Thyroid gland (tissue), 4 donors: ENCODE measurements at regions not wholly inside any gene's neighbourhood (a gene's known extent, or its start where the extent isn't known, plus 50 kb on each side); places are given as distances from the start of the nearest gene placed in this dataset.

Source experiments
- DNase-seq, 2 donors: peaks; one replicate each; pipeline ENCODE4 v3.0.0-alpha.2; 2019
- H3K27ac ChIP-seq, 3 donors: fragments of 200-600 bp; sonication (generic); 1 replicate in 2 of 3; 2 replicates in 1 of 3; pipeline ENCODE4 v1.5.1; 2016 to 2019; ENCODE audit warnings: mild to moderate bottlenecking in 1 of 3, moderate library complexity in 1 of 3
- H3K27me3 ChIP-seq: fragments of 200-600 bp; sonication (generic); one replicate; pipeline ENCODE4 v1.5.1; 2019
- H3K36me3 ChIP-seq, 2 donors: fragments of 200-600 bp; sonication (generic); one replicate each; pipeline ENCODE4 v1.5.1; 2016 to 2019
- H3K4me1 ChIP-seq, 2 donors: fragments of 200-600 bp; sonication (generic); one replicate each; pipeline ENCODE4 v1.5.1; 2017 to 2019
- H3K4me3 ChIP-seq, 3 donors: fragments of 200-600 bp; sonication (generic); replicated peaks in 1 of 3; 1 replicate in 2 of 3; 2 replicates in 1 of 3; pipeline ENCODE4 v1.5.1; 2016; ENCODE audit warnings: mild to moderate bottlenecking in 1 of 3
- H3K9me3 ChIP-seq: fragments of 200-600 bp; sonication (generic); one replicate; pipeline ENCODE4 v1.5.1; 2017
- POLR2A ChIP-seq, 2 donors: fragments of 450-650 bp; IDR thresholded peaks; one replicate each; pipeline ENCODE4 v1.6.1; 2017; ENCODE audit warnings: antibody characterized with exemption in 2 of 2, mild to moderate bottlenecking in 2 of 2, moderate library complexity in 1 of 2
- WGBS, 2 donors: methylation state at CpG; one replicate each; pipeline ENCODE4 v1.1.5; 2017; 5-methylcytosine and 5-hydroxymethylcytosine counted together
- intact Hi-C: fragments of 100-400 bp; cut with DNase I; formaldehyde crosslinking; loops from one replicate; pipeline ENCODE4 v1.15.1; 2023
- TF ChIP-seq, protein P1 (sequence below), 6 experiments: fragments of 200-600 bp in 3 of 6; fragments of 450-650 bp in 3 of 6; sonication (generic) in 3 of 6; IDR thresholded peaks; one replicate each; pipeline ENCODE4 v1.5.1; 2016 to 2019; ENCODE audit warnings: antibody characterized with exemption in 6 of 6, mild to moderate bottlenecking in 2 of 6, inconsistent platforms in 1 of 6, moderate library complexity in 1 of 6

DNA sequence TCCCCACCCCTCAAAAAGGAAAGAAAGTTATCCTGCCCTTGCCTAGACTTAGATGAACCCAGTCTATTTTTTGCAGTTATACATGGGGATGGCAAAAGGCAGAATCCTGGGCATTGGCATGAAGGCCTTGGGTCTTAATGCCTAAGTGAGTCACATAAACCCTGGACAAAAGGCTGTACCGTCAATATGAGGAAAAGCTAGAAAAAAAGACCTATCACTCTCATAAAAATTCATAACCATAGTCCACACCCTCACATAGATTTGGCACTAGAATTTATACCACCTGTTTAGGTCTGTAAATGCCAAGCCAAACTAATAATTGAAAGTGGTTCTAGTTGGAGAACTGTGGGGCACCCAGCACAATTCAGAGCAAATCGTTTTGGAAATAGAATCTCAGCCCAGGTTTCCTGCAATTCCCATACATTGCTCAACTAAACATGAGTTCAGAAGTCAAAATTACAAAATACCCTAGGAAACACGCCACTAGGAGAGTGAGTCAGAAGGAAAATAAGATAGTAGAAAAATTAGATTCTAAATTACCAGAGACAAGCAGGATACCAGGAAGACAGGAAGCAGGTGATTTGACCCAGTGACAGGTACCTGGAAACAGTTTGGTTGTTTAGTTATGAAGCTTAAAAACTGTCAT lies 70.4 kb upstream of the FUCA2 start:
- WGBS, 2 donors, result 81 to 88% methylated on average over 3 of the region's 3 CpGs
- H3K27me3 ChIP-seq, result no peaks in the 10 kb centered on the region
- no peak overlapping the region for H3K27ac ChIP-seq
- no peak overlapping the region for H3K4me3 ChIP-seq
- TF ChIP-seq, protein P1, sequence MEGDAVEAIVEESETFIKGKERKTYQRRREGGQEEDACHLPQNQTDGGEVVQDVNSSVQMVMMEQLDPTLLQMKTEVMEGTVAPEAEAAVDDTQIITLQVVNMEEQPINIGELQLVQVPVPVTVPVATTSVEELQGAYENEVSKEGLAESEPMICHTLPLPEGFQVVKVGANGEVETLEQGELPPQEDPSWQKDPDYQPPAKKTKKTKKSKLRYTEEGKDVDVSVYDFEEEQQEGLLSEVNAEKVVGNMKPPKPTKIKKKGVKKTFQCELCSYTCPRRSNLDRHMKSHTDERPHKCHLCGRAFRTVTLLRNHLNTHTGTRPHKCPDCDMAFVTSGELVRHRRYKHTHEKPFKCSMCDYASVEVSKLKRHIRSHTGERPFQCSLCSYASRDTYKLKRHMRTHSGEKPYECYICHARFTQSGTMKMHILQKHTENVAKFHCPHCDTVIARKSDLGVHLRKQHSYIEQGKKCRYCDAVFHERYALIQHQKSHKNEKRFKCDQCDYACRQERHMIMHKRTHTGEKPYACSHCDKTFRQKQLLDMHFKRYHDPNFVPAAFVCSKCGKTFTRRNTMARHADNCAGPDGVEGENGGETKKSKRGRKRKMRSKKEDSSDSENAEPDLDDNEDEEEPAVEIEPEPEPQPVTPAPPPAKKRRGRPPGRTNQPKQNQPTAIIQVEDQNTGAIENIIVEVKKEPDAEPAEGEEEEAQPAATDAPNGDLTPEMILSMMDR (IDR thresholded peaks at IDR 0.05), result no peak
- TF ChIP-seq POLR2A (IDR thresholded peaks at IDR 0.05), result no peak
- no peak for DNase-seq
- no peaks in the 10 kb centered on the region for H3K9me3 ChIP-seq
- intact Hi-C loops, result loop anchor here (10.0 kb wide), 1 partner anchor 263 kb away; the partner anchor contains the start of gene LTV1
- H3K36me3 ChIP-seq, result no peaks in the 10 kb centered on the region
- H3K4me1 ChIP-seq, result no peaks in the 10 kb centered on the region

DNA sequence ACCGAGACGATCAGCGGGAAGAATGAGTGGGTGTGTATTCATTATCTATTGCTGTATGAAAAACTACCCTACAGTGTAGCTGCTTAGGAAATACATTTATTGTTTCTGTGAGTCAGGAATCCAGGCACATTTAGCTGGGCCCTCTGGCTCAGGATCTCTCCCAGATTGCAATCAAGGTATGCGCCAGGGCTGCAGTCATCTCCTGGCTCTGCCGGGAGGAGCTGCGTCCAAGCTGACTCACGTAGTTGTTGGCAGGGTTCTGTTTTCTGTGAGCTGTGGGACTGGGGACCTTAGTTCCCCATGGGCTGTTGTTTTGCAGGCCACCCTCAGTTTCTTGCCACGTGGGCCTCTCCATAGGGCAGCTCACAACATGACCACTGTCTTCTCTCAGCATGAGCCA lies 68.2 kb upstream of the FUCA2 start:
- no peak for DNase-seq
- Histone ChIP-seq H3K36me3 (no peaks in the 10 kb centered on the region), H3K9me3 (no peaks in the 10 kb centered on the region), H3K27ac (no peak overlapping the region), H3K4me3 (no peak overlapping the region), H3K27me3 (no peaks in the 10 kb centered on the region), H3K4me1 (no peaks in the 10 kb centered on the region)
- TF ChIP-seq, protein P1 (IDR thresholded peaks at IDR 0.05), result no peak
- TF ChIP-seq POLR2A (IDR thresholded peaks at IDR 0.05), result no peak
- intact Hi-C loops, result loop anchor here (10.0 kb wide), 1 partner anchor 265 kb away; the partner anchor contains the start of gene LTV1
- 73 to 94% methylated on average over 8 of the region's 8 CpGs for WGBS, 2 donors

DNA sequence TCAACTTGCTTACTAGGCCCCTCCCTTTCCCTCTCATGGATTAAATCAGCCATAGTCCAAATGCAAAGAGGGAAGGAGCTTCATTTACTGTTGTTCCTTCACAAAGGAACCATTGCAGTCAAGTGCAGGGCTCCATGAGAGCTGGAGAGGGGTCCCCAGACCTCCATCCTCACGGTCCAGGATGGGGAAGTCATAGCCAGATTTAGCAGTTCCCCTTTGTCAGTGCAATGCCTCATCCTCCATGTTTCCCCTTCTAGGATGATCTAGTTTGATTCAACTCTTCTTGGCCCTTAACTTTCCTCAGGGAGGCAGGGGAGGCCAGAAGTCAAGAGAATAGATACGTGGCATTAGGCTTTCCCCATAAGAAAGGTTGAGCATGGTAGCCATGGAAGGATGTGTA lies 66.5 kb upstream of the FUCA2 start:
- intact Hi-C loops, result no loop called here
- DNase-seq, result no peak
- Histone ChIP-seq H3K36me3 (no peaks in the 10 kb centered on the region), H3K9me3 (no peaks in the 10 kb centered on the region), H3K4me3 (no peak overlapping the region), H3K27me3 (no peaks in the 10 kb centered on the region), H3K27ac (no peak overlapping the region), H3K4me1 (no peaks in the 10 kb centered on the region)
- 72 to 83% methylated on average over 2 of the region's 2 CpGs for WGBS, 2 donors
- TF ChIP-seq, protein P1 (IDR thresholded peaks at IDR 0.05), result no peak
- TF ChIP-seq POLR2A (IDR thresholded peaks at IDR 0.05), result no peak

DNA sequence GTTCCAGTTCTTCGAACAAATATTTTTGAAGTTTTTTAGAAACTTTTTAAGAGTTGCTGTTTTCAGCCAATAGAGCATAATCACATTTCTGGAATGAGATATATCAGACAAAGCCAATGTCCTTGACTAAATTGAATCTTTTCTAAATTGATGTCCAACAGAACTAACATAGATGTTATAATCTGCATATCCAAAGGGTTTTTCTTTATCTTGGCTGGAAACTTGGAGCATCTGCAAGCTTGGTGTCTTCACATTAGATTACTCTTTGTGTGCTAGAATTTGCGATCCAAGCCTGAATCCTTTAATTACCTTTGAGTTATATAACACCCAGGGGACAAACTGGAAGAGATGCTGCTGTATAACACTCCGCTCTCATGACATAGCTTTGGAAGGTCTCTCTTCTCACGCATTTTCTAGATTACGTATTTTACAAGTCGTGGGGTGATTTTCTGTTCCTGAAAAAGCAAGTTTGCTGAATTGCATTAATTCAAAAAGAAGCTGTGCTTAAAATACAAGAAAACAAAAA lies 64.4 kb upstream of the FUCA2 start:
- TF ChIP-seq POLR2A (IDR thresholded peaks at IDR 0.05), result no peak
- TF ChIP-seq, protein P1 (IDR thresholded peaks at IDR 0.05), result no peak
- intact Hi-C loops, result loop anchor here (2.0 kb wide), 1 partner anchor 437 kb away; no protein-coding TSS in a partner anchor
- Histone ChIP-seq H3K9me3 (no peaks in the 10 kb centered on the region), H3K4me3 (no peak overlapping the region), H3K27ac (no peak overlapping the region), H3K36me3 (no peaks in the 10 kb centered on the region), H3K27me3 (no peaks in the 10 kb centered on the region), H3K4me1 (no peaks in the 10 kb centered on the region)
- 64 to 82% methylated on average over 6 of the region's 6 CpGs for WGBS, 2 donors
- DNase-seq, result no peak

DNA sequence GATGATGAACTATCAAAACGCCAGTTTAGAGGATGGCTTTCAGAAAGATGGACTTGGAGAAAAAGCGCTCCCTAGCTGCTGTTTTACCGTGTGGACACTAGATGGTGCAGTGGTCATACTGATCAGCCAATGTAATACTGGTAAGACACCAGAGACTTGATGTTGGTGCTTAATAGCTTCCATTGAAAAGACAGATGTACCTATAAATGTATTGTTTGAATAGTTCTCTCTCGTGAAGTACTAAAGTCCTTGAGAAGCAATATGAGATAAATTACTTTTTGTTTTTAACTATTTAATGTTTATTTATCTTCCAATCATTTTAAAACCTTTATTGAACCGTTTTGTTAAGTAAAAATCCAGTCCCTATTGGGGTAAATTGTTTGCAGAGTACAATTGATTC lies 63.9 kb upstream of the FUCA2 start:
- H3K27me3 ChIP-seq, result no peaks in the 10 kb centered on the region
- TF ChIP-seq, protein P1 (IDR thresholded peaks at IDR 0.05), result peak; percentile 61 to 98 (median 88)
- TF ChIP-seq POLR2A (IDR thresholded peaks at IDR 0.05), result no peak
- 16 to 17% methylated on average over 5 of the region's 5 CpGs for WGBS, 2 donors
- no peaks in the 10 kb centered on the region for H3K9me3 ChIP-seq
- H3K27ac ChIP-seq, result no peak overlapping the region
- no peaks in the 10 kb centered on the region for H3K36me3 ChIP-seq
- intact Hi-C loops, result no loop called here
- no peaks in the 10 kb centered on the region for H3K4me1 ChIP-seq
- no peak overlapping the region for H3K4me3 ChIP-seq
- peak; percentile 49 to 57 for DNase-seq
